ENCODE measurements at regions not wholly inside any gene's neighbourhood (a gene's known extent, or its start where the extent isn't known, plus 50 kb on each side); places are given as distances from the start of the nearest gene placed in this dataset.

- ChIA-PET CTCF (no interaction called here), POLR2A (no interaction called here)
- Mint-ChIP-seq H3K4me3 (ENCODE audit: unreplicated experiment) (no peak overlapping the region), H3K4me1 (ENCODE audit: low read depth, unreplicated experiment) (no peaks in the 10 kb centered on the region), H3K27ac (ENCODE audit: unreplicated experiment) (no peak overlapping the region), H3K36me3 (ENCODE audit: insufficient read depth, unreplicated experiment) (no peaks in the 10 kb centered on the region), H3K9me3 (ENCODE audit: unreplicated experiment) (no peaks in the 10 kb centered on the region), H3K27me3 (ENCODE audit: insufficient read depth, unreplicated experiment) (no peaks in the 10 kb centered on the region)
- H3K9me3 ChIP-seq: no peaks in the 10 kb centered on the region
- H3K27me3 ChIP-seq (replicated peaks; ENCODE audit: control insufficient read depth, insufficient read depth, low read length): no peaks in the 10 kb centered on the region
- no peaks in the 10 kb centered on the region for H3K4me1 ChIP-seq
- H3K4me3 ChIP-seq (ENCODE audit: low read depth, low read length): no peak overlapping the region
- no peak for TF ChIP-seq CTCF (IDR thresholded peaks at IDR 0.05; ENCODE audit: insufficient read depth in 1 of 2, low read depth in 1 of 2, low read length in 1 of 2, severe bottlenecking in 1 of 2, unreplicated experiment in 1 of 2)
- no peak for DNase-seq
- no TSS peak for BruUV-seq (replicated peaks)
- intact Hi-C loops (cut with micrococcal nuclease; ENCODE audit: unreplicated experiment): no loop called here
- no peaks in the 10 kb centered on the region for H3K36me3 ChIP-seq (ENCODE audit: control insufficient read depth, insufficient read depth, low read length)
Measured at GRCh38 chr18:42617221-42617620, 498.3 kb downstream of the RIT2 start.

GRCh38 chr18:42619771-42620170, 495.7 kb downstream of the RIT2 start:
- H3K27ac Mint-ChIP-seq (ENCODE audit: unreplicated experiment): no peak overlapping the region
- H3K27me3 Mint-ChIP-seq (ENCODE audit: insufficient read depth, unreplicated experiment): no peaks in the 10 kb centered on the region
- no peak for DNase-seq
- H3K9me3 Mint-ChIP-seq (ENCODE audit: unreplicated experiment): no peaks in the 10 kb centered on the region
- H3K4me1 Mint-ChIP-seq (ENCODE audit: low read depth, unreplicated experiment): no peaks in the 10 kb centered on the region
- no peak overlapping the region for H3K4me3 ChIP-seq (ENCODE audit: low read depth, low read length)
- H3K4me1 ChIP-seq: no peaks in the 10 kb centered on the region
- TF ChIP-seq CTCF (IDR thresholded peaks at IDR 0.05; ENCODE audit: insufficient read depth in 1 of 2, low read depth in 1 of 2, low read length in 1 of 2, severe bottlenecking in 1 of 2, unreplicated experiment in 1 of 2): no peak
- POLR2A ChIA-PET: no interaction called here
- H3K36me3 Mint-ChIP-seq (ENCODE audit: insufficient read depth, unreplicated experiment): no peaks in the 10 kb centered on the region
- CTCF ChIA-PET: no interaction called here
- H3K36me3 ChIP-seq (ENCODE audit: control insufficient read depth, insufficient read depth, low read length): no peaks in the 10 kb centered on the region
- BruUV-seq (replicated peaks): no TSS peak
- intact Hi-C loops (cut with micrococcal nuclease; ENCODE audit: unreplicated experiment): no loop called here
- H3K4me3 Mint-ChIP-seq (ENCODE audit: unreplicated experiment): no peak overlapping the region
- H3K9me3 ChIP-seq: no peaks in the 10 kb centered on the region
- H3K27me3 ChIP-seq (replicated peaks; ENCODE audit: control insufficient read depth, insufficient read depth, low read length): no peaks in the 10 kb centered on the region

- intact Hi-C loops (cut with micrococcal nuclease; ENCODE audit: unreplicated experiment): no loop called here
- no peak for DNase-seq
- no peaks in the 10 kb centered on the region for H3K4me1 Mint-ChIP-seq (ENCODE audit: low read depth, unreplicated experiment)
- no peaks in the 10 kb centered on the region for H3K36me3 Mint-ChIP-seq (ENCODE audit: insufficient read depth, unreplicated experiment)
- Histone ChIP-seq H3K4me1 (no peaks in the 10 kb centered on the region), H3K27me3 (replicated peaks; ENCODE audit: control insufficient read depth, insufficient read depth, low read length) (no peaks in the 10 kb centered on the region), H3K9me3 (no peaks in the 10 kb centered on the region), H3K36me3 (ENCODE audit: control insufficient read depth, insufficient read depth, low read length) (no peaks in the 10 kb centered on the region), H3K4me3 (ENCODE audit: low read depth, low read length) (no peak overlapping the region)
- POLR2A ChIA-PET: no interaction called here
- H3K27ac Mint-ChIP-seq (ENCODE audit: unreplicated experiment): no peak overlapping the region
- no TSS peak for BruUV-seq (replicated peaks)
- H3K4me3 Mint-ChIP-seq (ENCODE audit: unreplicated experiment): no peak overlapping the region
- CTCF ChIA-PET: no interaction called here
- no peaks in the 10 kb centered on the region for H3K27me3 Mint-ChIP-seq (ENCODE audit: insufficient read depth, unreplicated experiment)
- no peak for TF ChIP-seq CTCF (IDR thresholded peaks at IDR 0.05; ENCODE audit: insufficient read depth in 1 of 2, low read depth in 1 of 2, low read length in 1 of 2, severe bottlenecking in 1 of 2, unreplicated experiment in 1 of 2)
- no peaks in the 10 kb centered on the region for H3K9me3 Mint-ChIP-seq (ENCODE audit: unreplicated experiment)
Measured at GRCh38 chr18:42620657-42621056, 494.8 kb downstream of the RIT2 start.
